ENCODE measurements at regions not wholly inside any gene's neighbourhood (a gene's known extent, or its start where the extent isn't known, plus 50 kb on each side); places are given as distances from the start of the nearest gene placed in this dataset.
"Not testable (repeated sequence)": the region's sequence is repeated elsewhere in the genome, so short reads cannot be mapped to it uniquely, and the experiment has no call there.

DNA sequence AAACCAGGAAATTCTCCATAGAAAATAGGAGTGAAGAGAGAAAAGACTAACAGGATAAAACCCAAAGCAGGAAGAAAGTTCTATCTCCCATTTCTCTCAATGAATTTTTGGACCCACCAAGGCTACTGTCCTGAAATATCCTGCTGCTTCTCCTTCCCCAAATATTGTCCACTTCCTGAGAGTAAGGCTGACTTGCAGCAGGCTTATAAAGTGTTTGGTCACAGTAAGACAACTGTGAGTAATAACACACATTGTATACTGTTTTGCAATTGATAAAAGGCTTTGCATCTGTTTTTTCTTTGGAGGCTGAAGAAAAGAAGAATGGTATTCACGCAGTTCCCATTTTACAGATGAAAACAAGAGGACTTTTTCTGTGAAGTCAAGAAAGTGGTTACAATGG is 52.8 kb downstream of the FOXD4L6 start:
- not testable (repeated sequence) for DNase-seq (ENCODE audit: low read depth, low spot score)

DNA sequence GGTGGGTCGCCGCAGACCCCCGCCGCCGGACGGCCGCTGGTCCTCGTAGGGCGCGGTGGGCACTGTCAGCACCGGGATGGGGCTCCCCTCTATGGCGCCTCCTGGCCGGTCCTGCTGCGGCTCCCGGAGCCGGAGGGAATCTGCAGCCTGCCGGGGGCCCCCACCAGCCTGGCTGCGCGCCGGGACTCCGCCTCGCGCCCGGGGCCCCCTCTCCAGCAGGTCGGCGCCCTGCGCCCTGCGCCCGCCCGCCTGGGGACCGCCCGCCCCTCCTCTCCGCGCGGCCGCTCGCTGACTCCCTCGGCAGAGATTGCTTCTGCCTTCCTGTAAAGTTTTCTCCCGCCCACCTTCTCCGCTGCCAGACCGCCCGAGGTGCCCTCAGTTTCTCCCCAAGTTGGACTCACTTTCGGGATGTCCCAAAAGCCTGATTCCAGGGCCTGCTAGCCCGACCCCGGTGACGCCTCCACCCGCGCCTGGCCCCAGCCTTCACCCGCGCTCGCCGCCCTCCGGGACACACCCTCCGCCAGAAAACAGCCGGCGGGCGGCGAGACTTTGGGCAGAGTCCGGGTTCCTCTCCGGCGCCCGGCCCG is 54.0 kb downstream of the FOXD4L6 start:
- DNase-seq (ENCODE audit: low read depth, low spot score) = not testable (repeated sequence)

DNA sequence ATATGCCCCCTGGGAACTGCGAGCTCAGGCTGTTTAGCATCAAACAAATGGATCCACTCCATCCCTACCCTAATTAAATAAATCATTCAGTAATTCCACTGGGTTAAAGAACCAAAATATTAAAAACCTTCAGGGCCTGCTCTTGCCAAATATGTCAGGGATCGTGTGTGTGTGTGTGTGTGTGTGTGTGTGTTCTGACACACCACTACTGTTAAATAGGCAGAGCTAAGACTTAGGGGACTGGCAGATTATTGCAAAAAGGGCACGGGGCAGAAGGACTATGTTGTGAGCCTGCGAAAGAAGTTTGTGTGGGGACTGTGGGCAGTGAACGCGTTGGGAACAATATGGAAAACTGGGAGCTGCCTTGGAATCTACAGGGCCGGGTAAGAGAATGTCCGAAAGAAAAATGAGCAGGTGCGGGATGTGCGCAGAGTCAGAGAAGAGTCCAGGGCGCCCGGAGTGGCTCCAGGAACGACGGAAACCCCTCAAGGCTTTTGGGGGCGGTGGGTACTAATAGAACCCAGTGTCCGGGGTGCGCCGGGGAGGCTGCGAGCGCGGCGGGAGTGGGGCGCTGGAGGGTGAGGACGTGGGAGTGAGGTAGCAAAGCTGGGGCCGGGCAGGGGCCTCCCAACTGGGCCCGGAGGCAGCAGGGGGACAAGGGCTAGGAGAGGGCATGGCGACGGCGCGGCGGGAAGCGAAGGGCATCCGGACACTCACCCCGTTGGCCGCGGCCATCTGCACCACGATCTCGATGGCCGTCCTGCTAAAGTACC is 54.8 kb downstream of the FOXD4L6 start:
- DNase-seq (ENCODE audit: low read depth, low spot score) = not testable (repeated sequence)

DNA sequence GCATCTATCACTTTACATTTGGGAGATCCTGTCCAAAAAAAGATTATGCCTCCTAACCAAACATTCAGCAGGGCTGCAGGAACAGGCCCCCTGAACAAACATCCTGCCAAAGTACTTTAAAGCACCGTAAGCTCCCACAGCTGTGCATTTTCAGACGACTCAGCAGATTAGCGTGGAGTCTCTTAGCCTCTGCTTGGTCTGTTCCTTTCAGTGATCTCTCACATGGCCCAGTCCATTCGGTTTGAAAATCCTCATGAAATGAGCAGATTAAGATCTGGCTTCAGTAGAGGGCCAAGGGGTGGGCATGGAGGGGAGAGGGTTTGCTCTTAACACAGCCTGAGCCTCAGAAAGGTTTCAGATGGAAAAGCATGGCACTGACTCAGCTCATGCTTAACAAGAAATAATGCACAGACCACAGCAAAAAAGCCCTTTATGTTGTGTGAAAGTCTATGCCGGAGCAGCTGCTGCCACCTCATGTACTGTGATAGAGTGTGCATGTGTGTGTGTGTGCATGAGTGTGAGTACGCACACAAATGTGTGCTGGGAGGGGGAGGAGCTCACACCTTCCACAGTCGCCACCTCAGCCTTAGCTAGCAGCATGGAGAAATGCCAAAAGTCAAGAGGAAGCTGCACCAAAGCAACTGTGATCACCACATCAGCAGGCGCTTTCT is 64.2 kb downstream of the FOXD4L6 start:
- DNase-seq (ENCODE audit: low read depth, low spot score) = not testable (repeated sequence)

DNA sequence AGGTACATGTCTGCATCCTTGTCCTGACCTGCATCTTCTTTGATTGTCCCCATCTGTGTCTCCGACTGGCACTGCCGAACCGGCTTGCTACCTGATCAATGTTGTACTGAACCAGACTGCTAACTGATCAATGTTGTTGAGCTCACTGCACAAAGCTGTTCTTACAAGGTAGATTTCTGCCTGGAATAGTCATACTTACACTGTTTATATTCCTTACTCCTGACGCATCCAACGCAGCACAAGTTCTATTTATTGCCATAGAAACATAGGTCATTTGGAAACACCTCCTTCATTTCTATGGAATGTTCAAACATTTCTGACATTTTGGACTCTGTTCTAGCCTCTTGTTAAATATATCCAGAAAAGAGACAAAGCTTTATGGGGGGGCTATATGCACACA is 65.2 kb downstream of the FOXD4L6 start:
- not testable (repeated sequence) for DNase-seq (ENCODE audit: low read depth, low spot score)

DNA sequence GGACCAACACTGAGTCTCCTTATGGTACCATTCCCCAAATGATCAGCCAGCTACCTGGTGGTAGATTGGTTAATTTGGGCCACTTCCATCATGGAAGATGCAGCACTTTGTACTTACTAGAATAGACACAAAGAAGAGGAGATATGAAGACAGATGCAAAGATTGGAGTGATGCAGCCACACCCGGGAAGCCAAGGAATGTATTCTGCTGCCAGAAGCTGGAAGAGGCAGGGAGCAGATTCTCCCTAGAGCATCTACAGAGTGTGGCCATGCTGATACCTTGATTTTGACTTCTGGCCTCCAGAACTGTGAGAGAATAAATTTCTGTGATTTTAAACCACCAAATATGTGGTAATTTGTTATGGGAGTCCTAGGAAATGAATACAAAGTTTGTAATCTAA is 68.9 kb downstream of the FOXD4L6 start:
- DNase-seq (ENCODE audit: low read depth, low spot score) = not testable (repeated sequence)

DNA sequence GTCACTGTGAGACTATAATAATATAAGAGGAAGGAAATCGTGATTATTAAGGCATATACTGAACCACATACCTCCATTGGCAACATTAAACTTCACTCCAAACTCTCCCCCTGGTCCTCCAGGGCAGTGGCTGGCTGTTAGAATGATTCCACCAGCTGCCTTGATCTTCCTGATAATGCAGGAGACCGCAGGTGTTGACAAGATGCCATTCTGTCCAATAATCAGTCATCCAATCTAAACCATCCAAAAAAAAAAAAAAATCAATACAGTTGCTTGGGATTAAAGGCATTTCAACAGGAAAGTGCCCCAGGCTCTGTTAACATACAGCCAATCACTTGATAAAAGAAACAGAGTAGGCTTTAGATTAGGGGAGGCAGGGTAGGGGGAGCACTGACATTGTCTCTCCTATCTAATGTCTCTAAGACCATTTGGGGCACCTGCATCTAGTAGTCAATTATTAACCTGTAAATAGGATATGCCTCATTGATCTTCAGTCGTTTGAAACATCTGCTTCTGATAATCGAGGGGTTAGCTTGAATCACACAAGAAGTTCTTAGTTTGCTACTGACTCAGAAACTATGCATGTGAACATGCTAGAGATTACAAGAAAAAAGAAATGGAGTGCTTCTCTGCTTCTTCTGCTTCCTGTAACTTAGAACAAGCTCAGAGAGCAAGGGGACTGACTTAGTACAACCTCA is 74.7 kb downstream of the FOXD4L6 start:
- DNase-seq (ENCODE audit: low read depth, low spot score) = not testable (repeated sequence)

DNA sequence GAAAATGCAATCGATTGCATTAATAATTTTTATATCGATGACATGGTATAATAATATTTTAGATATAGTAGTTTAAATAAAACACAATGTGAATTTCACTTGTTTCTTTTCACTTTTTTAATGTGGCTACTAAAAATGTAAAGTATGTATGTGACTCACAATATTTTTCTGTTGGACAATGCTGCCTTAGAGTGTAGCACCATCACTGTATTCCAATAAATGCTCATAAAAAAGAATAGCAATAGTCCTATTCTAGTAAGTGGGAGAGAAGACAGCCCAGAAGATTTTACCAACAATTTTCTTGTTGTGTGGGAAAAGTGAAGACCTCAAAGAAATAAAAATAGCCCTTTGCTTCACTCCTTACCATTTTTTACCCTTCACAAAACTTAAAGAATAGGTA is 79.8 kb downstream of the FOXD4L6 start:
- DNase-seq (ENCODE audit: low read depth, low spot score) = not testable (repeated sequence)

DNA sequence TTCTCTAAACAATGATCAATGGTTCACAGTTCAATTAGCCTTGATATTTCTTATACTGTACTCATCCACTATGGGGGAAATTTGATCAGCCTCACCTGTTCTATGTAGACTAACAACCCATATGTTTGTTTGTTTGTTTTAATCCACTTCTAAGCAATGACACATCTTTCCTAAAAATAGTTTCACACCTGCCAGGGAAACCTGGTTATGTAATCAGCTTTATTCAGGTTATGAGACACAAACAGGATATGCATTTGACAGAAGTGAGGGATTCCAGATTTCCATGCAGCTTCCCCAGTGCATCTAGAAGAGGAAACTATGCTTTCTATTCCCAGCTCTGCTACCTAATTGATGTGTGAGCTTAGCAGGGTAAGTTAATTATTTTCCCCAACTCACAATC is 80.7 kb downstream of the FOXD4L6 start:
- DNase-seq (ENCODE audit: low read depth, low spot score) = not testable (repeated sequence)

DNA sequence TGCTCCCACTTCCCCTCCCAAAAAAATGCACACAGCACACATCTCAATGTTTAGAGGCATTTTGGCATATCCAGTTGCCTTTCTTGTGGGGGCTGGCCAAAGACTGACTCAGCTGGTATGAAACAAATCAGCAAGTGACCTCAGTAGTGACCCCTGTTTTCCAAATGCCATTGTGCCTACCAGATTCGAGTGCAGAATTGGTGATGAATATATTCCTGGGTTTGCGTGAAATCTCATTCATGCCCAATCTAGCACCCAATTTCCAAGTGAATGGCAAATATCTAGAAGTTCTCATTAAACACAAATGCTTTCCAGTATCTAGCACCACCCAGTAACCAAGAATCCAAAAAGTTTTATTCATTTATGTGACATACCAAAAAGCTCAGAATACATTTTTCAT is 83.6 kb downstream of the FOXD4L6 start:
- DNase-seq (ENCODE audit: low read depth, low spot score) = not testable (repeated sequence)

DNA sequence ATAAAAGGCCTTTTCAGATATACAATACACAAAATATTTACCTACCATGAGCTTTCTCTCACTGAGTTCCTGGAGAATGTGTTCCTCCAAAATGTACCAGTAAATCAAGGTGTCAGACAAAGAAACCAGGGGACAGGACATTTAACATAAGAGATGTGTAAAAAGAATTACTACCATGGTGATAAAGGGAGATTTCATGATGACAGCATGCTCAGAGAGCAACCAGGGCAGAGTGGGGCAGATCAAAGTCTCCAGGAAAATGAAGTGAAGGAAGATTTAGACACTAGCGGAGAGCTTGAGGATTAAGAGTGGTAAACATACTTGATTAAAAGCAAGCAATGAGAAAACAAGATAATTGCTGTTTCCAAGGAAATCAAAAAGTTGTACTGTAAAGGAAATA is 85.0 kb downstream of the FOXD4L6 start:
- DNase-seq (ENCODE audit: low read depth, low spot score) = not testable (repeated sequence)

DNA sequence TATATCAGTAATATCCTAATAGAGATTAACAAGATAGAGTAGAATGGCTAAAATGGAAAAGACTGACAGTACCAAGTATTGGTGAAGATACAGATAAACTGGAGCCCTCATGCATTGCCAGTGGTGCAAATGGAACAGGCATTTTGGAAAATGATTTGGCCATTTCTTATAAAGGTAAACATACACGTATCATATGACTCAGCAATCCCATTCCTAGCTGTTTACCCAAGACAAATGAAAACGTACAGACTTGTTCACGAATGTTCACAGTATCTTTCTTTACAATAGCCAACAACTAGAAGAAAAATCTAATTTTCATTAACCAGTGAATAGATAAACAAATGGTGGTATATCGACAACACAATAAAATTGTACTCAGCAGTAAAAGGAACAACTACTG is 86.4 kb downstream of the FOXD4L6 start:
- not testable (repeated sequence) for DNase-seq (ENCODE audit: low read depth, low spot score)

DNA sequence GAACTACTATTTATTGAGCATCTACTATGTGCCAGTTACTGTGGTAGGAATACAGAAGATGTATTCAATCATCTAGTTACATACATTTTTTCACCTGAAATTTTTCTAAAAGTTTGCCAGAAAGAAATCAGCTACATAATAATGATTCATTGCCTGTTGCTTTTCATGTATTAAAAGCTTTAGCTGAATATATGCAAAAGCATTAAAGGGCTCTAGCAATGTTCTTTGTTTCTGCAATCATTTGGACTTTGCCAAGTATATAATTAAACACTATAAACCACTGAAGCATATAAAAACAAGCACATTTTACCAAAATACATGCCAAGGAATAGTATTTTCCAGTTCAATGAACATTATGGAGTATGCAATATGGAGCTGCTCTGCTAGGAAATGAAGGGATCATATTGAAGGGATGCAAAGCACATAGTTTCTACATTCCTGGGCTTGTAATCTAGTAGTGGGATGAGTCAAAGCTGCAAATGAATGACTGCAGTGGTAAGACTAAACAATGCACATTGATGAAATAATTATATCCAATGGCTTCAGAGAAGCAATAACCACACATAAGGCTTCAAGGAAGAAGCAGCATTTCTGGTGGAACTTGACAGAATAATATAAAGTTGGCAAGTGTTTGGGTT is 87.7 kb downstream of the FOXD4L6 start:
- not testable (repeated sequence) for DNase-seq (ENCODE audit: low read depth, low spot score)

DNA sequence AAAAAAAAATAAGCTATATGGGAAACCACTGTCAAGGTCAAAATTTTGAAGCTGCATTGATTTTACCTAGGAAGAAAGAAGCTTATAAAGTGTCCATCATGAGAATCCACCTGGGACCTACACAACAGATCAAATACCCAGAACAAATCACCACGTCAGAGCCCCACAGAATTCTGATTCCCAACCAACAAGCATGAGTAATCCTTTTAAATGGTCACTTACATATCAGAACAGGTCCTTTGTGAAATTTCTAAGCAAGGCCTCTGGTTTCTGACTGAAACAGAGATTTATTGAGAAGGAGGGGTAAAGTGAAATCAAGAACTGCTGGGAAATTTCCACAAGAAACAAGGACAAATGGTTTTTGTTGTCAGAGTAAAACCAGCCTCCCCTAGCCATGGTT is 93.2 kb downstream of the FOXD4L6 start:
- DNase-seq (ENCODE audit: low read depth, low spot score) = not testable (repeated sequence)

DNA sequence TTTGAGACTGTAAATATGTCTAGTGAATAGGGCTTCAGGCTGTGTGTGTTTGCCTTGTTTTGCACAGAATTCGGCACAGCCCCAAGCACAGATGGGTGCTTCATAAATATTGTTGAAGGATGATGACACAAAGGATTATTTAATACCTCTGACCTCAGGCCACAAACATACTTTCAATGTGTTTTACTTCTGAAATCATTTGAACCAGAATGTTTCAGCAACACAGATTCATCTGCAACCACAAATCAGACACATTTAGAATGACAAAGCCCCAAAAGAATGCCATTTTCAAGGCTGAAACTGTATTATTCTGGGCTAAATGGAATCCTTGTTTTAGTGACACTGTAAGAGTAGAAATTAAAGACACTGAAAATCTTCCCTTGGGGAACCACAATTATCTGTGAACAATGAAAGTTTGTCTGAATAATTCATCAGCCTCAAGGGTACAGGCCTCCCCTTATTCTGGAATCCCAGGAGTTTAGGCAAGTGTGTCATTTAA is 93.7 kb downstream of the FOXD4L6 start:
- not testable (repeated sequence) for DNase-seq (ENCODE audit: low read depth, low spot score)

DNA sequence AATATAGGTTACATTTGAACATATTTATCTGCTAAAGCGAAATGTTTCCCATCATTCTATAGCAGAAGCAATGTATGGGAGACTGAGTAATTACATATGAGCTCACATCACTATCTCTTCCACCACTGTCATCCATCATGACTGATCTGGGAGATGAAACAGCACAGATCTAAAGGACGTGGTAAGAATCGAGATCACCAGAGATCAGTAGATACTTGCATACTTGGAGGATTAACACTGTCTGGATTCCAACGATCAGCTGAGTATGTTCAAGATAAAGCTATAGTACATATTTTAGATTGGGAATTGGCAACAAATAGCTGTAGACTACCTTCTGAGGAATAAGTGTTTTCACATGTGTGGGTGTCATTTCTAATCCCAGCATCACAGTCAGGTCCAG is 94.6 kb downstream of the FOXD4L6 start:
- not testable (repeated sequence) for DNase-seq (ENCODE audit: low read depth, low spot score)

DNA sequence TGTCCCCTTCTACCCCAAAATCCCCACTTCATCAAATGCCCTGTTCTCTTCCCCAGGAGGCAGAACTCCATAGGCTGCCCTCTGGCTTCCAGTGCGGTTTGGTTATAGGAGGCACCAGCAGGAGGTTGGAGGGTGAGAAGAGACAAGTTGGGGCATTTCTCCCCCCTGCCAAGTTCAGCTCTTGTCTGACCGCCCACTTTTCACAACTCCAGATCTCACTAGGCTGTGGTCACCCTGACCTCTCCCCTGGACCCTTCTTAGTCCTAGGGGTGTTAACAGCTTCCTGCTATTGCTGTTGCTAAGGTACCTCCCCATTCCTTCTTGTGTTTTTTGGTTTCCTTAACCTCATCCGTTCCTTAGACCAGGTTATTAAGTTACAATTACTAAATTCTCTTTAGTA is 95.1 kb downstream of the FOXD4L6 start:
- not testable (repeated sequence) for DNase-seq (ENCODE audit: low read depth, low spot score)

DNA sequence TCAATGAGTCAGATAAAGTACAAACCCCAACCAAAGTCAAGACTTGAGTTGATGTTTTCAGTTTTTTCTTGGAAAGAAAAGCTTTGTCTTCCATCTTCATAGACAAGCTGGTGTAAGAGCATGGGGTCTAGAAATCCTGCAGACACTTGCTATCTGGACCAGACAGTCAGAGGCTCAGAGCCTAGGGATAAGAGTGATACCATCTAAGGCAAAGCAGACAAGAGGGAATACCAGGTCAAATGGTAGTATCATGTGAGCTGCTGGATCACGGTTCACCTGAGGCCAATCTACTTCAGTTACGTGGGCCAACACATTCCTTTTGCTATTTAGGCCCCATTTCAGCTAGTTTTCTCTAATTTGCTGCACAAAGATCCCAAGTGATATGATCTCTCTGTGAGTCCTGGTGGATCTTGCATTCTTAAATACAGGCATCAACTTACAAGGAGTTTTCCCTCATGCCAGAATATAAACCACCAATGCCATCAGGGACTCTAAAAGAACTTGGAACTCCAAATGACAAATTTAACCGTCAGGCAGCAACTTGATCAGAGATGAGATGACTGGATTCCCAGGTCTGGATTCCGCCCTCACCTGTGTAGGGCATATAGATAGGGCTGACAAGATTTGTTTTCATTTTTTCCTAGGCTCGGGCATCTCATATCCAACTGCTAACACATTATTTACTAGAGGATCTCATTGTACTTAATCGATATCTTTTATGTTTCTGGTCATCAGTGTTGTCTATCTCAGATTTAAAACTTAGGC is 101.4 kb downstream of the FOXD4L6 start:
- DNase-seq (ENCODE audit: low read depth, low spot score) = not testable (repeated sequence)

DNA sequence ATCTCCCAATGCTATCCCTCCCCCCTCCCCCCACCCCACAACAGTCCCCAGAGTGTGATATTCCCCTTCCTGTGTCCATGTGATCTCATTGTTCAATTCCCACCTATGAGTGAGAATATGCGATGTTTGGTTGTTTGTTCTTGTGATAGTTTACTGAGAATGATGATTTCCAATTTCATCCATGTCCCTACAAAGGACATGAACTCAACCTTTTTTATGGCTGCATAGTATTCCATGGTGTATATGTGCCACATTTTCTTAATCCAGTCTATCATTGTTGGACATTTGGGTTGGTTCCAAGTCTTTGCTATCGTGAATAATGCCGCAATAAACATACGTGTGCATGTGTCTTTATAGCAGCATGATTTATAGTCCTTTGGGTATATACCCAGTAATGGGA is 106.1 kb downstream of the FOXD4L6 start:
- DNase-seq (ENCODE audit: low read depth, low spot score) = not testable (repeated sequence)

DNA sequence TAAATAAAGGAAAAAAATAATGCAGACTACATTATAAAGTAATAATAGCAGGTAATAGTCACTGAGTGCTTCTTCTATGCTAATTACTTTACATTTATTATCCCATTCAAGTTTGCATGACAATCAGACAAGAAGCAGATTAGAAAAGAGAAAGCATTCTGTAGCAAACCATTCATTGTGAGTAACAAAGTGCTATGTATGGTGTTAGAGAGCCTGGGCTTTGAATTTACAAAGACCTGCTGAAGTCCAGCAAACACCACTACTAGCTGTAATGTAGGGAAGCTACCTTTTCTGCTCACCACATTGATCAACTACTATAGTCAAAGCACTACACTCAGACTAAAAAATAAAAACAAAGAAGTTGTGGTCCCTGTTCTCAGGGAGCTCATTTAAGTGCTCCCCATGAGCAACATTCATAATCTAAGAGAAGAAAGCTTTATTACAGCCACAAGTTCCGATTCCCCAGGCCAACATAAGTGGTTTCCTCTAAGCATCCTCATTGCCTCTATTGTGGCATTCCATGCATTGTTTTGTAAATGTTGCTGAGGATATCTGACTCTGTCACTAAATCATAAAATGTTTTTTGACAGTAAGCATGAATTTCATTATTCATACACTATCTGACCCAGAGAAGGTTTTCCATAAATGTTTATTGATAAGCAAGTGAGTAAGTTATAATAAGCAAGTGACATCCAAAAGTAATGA is 108.5 kb downstream of the FOXD4L6 start:
- not testable (repeated sequence) for DNase-seq (ENCODE audit: low read depth, low spot score)
